GM23338 (cell line): ENCODE measurements at regions not wholly inside any gene's neighbourhood (a gene's known extent, or its start where the extent isn't known, plus 50 kb on each side); places are given as distances from the start of the nearest gene placed in this dataset.

ENCODE experiments used
- JUNB ChIP-seq: IDR thresholded peaks from one replicate; pipeline ENCODE4 v1.6.1; 2016; ENCODE audit warnings: antibody characterized with exemption; ENCODE audit not compliant: unreplicated experiment
- POLR2AphosphoS5 ChIP-seq: IDR thresholded peaks from 2 replicates; pipeline ENCODE4 v1.6.1; 2016; ENCODE audit warnings: antibody characterized with exemption, low read depth
- TF ChIP-seq, protein P1 (sequence below): IDR thresholded peaks from one replicate; pipeline ENCODE4 v1.6.1; 2018; ENCODE audit warnings: antibody characterized with exemption; ENCODE audit not compliant: unreplicated experiment
- TF ChIP-seq, protein P2 (sequence below), 2 experiments: fragments of 200-600 bp in 1 of 2; sonication (generic) in 1 of 2; conservative IDR thresholded peaks; 2 replicates each; pipeline versions ENCODE4 v1.5.1 to v1.6.1; 2016 to 2017; ENCODE audit warnings: antibody characterized with exemption in 2 of 2, low read depth in 2 of 2, mild to moderate bottlenecking in 2 of 2, moderate library complexity in 1 of 2

DNA sequence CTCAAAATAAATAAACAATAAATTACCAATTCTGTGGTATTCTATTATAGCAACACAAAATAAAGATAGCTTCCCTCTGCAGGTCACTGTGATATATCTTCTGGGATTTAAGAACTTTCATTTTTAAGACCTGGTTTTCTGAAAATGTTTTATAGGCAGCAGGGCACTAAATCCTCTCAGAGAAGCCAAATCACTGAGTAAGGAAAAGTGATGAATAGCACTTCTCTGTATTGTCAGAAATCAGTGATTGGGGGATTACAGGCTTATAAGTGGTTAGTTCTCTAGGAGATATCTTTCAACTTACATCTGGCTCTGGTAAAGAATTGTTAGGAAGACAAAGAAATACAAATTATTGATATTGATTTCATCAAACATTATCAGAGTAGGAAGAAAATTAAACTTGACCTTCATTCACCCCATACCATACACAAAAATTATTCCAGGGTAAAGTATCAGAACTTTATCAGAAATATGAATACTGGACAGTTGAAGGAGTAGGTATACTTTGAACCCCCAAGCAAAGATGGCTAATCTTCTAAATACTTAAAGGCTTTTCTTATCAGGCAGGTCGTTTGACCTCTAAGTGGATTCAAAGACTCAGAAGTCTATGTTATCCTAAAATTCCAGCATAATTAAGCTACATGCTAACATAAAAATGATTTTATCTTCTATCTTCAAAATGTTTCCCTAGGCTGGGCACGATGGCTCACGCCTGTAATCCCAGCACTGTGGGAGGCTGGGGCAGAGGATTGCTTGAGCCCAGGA is 81.6 kb upstream of the USP9X start:
- TF ChIP-seq, protein P1, sequence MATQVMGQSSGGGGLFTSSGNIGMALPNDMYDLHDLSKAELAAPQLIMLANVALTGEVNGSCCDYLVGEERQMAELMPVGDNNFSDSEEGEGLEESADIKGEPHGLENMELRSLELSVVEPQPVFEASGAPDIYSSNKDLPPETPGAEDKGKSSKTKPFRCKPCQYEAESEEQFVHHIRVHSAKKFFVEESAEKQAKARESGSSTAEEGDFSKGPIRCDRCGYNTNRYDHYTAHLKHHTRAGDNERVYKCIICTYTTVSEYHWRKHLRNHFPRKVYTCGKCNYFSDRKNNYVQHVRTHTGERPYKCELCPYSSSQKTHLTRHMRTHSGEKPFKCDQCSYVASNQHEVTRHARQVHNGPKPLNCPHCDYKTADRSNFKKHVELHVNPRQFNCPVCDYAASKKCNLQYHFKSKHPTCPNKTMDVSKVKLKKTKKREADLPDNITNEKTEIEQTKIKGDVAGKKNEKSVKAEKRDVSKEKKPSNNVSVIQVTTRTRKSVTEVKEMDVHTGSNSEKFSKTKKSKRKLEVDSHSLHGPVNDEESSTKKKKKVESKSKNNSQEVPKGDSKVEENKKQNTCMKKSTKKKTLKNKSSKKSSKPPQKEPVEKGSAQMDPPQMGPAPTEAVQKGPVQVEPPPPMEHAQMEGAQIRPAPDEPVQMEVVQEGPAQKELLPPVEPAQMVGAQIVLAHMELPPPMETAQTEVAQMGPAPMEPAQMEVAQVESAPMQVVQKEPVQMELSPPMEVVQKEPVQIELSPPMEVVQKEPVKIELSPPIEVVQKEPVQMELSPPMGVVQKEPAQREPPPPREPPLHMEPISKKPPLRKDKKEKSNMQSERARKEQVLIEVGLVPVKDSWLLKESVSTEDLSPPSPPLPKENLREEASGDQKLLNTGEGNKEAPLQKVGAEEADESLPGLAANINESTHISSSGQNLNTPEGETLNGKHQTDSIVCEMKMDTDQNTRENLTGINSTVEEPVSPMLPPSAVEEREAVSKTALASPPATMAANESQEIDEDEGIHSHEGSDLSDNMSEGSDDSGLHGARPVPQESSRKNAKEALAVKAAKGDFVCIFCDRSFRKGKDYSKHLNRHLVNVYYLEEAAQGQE, result no peak
- no peak for TF ChIP-seq JUNB
- TF ChIP-seq, protein P2, sequence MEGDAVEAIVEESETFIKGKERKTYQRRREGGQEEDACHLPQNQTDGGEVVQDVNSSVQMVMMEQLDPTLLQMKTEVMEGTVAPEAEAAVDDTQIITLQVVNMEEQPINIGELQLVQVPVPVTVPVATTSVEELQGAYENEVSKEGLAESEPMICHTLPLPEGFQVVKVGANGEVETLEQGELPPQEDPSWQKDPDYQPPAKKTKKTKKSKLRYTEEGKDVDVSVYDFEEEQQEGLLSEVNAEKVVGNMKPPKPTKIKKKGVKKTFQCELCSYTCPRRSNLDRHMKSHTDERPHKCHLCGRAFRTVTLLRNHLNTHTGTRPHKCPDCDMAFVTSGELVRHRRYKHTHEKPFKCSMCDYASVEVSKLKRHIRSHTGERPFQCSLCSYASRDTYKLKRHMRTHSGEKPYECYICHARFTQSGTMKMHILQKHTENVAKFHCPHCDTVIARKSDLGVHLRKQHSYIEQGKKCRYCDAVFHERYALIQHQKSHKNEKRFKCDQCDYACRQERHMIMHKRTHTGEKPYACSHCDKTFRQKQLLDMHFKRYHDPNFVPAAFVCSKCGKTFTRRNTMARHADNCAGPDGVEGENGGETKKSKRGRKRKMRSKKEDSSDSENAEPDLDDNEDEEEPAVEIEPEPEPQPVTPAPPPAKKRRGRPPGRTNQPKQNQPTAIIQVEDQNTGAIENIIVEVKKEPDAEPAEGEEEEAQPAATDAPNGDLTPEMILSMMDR (conservative IDR thresholded peaks at IDR 0.05; ENCODE audit: low read depth in 2 of 2), result no peak
- TF ChIP-seq POLR2AphosphoS5, result no peak
